Vagina (tissue), 2 donors: ENCODE measurements at regions not wholly inside any gene's neighbourhood (a gene's known extent, or its start where the extent isn't known, plus 50 kb on each side); places are given as distances from the start of the nearest gene placed in this dataset.

ENCODE experiments used
- DNase-seq, 2 donors: peaks; one replicate each; pipeline ENCODE4 v3.0.0-alpha.2; 2017; ENCODE audit errors: extremely low spot score in 2 of 2
- H3K27ac ChIP-seq: fragments of 200-600 bp; sonication (generic); one replicate; pipeline ENCODE4 v1.5.1; 2019
- H3K27me3 ChIP-seq: fragments of 200-600 bp; sonication (generic); one replicate; pipeline ENCODE4 v1.5.1; 2019
- H3K36me3 ChIP-seq, 2 donors: fragments of 200-600 bp; sonication (generic); one replicate each; pipeline ENCODE4 v1.5.1; 2017 to 2019
- H3K4me1 ChIP-seq: fragments of 200-600 bp; sonication (generic); one replicate; pipeline ENCODE4 v1.5.1; 2019
- H3K4me3 ChIP-seq, 2 donors: fragments of 200-600 bp; sonication (generic); 1 replicate in 1 of 2; 2 replicates in 1 of 2; pipeline ENCODE4 v1.5.1; 2016 to 2019
- H3K9me3 ChIP-seq: fragments of 200-600 bp; sonication (generic); one replicate; pipeline ENCODE4 v1.5.1; 2019
- CTCF ChIP-seq, 3 experiments: fragments of 450-650 bp in 2 of 3; fragments of 200-600 bp in 1 of 3; sonication (generic) in 1 of 3; IDR thresholded peaks; one replicate each; pipeline ENCODE4 v1.5.1; 2017 to 2019; ENCODE audit warnings: antibody characterized with exemption in 3 of 3, mild to moderate bottlenecking in 2 of 3, moderate library complexity in 2 of 3
- POLR2A ChIP-seq, 2 donors: fragments of 450-650 bp; IDR thresholded peaks; one replicate each; pipeline ENCODE4 v1.6.1; 2017; ENCODE audit warnings: antibody characterized with exemption in 2 of 2, mild to moderate bottlenecking in 2 of 2, moderate library complexity in 2 of 2
- POLR2AphosphoS5 ChIP-seq, 2 donors: sonication (generic); formaldehyde crosslinking; IDR thresholded peaks; one replicate each; pipeline ENCODE4 v1.9.0; 2017; ENCODE audit warnings: antibody characterized with exemption in 2 of 2, mild to moderate bottlenecking in 2 of 2, low read depth in 1 of 2; ENCODE audit not compliant: insufficient read depth in 1 of 2
- intact Hi-C: fragments of 100-400 bp; cut with DNase I; formaldehyde crosslinking; loops from one replicate; pipeline ENCODE4 v1.15.1; 2023

- TF ChIP-seq POLR2AphosphoS5 (IDR thresholded peaks at IDR 0.05; ENCODE audit: insufficient read depth in 1 of 2, low read depth in 1 of 2): no peak
- no peak for TF ChIP-seq POLR2A (IDR thresholded peaks at IDR 0.05)
- Histone ChIP-seq H3K36me3 (no peaks in the 10 kb centered on the region), H3K4me1 (no peaks in the 10 kb centered on the region), H3K4me3 (no peak overlapping the region), H3K27ac (no peak overlapping the region), H3K9me3 (no peaks in the 10 kb centered on the region), H3K27me3 (no peaks in the 10 kb centered on the region)
- no peak for DNase-seq
- intact Hi-C loops: no loop called here
Observed at GRCh38 chr2:7706791-7707190, 789.6 kb downstream of the RNF144A start.

GRCh38 chr2:7707723-7708122 is 790.5 kb downstream of the RNF144A start:
- no peak for DNase-seq
- TF ChIP-seq POLR2AphosphoS5 (IDR thresholded peaks at IDR 0.05; ENCODE audit: insufficient read depth in 1 of 2, low read depth in 1 of 2) (no peak), CTCF (IDR thresholded peaks at IDR 0.05) (no peak), POLR2A (IDR thresholded peaks at IDR 0.05) (no peak)
- intact Hi-C loops: no loop called here
- Histone ChIP-seq H3K36me3 (no peaks in the 10 kb centered on the region), H3K4me1 (no peaks in the 10 kb centered on the region), H3K27me3 (no peaks in the 10 kb centered on the region), H3K9me3 (no peaks in the 10 kb centered on the region), H3K4me3 (no peak overlapping the region), H3K27ac (no peak overlapping the region)

GRCh38 chr2:7709907-7710306 is 792.7 kb downstream of the RNF144A start:
- no peak for DNase-seq
- H3K9me3 ChIP-seq: no peaks in the 10 kb centered on the region
- no peak overlapping the region for H3K27ac ChIP-seq
- TF ChIP-seq CTCF (IDR thresholded peaks at IDR 0.05) (no peak), POLR2A (IDR thresholded peaks at IDR 0.05) (no peak), POLR2AphosphoS5 (IDR thresholded peaks at IDR 0.05; ENCODE audit: insufficient read depth in 1 of 2, low read depth in 1 of 2) (no peak)
- no peaks in the 10 kb centered on the region for H3K27me3 ChIP-seq
- no peaks in the 10 kb centered on the region for H3K4me1 ChIP-seq
- intact Hi-C loops: no loop called here
- no peak overlapping the region for H3K4me3 ChIP-seq
- no peaks in the 10 kb centered on the region for H3K36me3 ChIP-seq

GRCh38 chr2:7711167-7711566 is 794.0 kb downstream of the RNF144A start:
- H3K4me1 ChIP-seq: no peaks in the 10 kb centered on the region
- H3K4me3 ChIP-seq: no peak overlapping the region
- H3K36me3 ChIP-seq: no peaks in the 10 kb centered on the region
- no peak overlapping the region for H3K27ac ChIP-seq
- DNase-seq: no peak
- intact Hi-C loops: no loop called here
- H3K9me3 ChIP-seq: no peaks in the 10 kb centered on the region
- no peaks in the 10 kb centered on the region for H3K27me3 ChIP-seq
- TF ChIP-seq POLR2A (IDR thresholded peaks at IDR 0.05): no peak
- no peak for TF ChIP-seq CTCF (IDR thresholded peaks at IDR 0.05)
- no peak for TF ChIP-seq POLR2AphosphoS5 (IDR thresholded peaks at IDR 0.05; ENCODE audit: insufficient read depth in 1 of 2, low read depth in 1 of 2)

- H3K36me3 ChIP-seq: no peaks in the 10 kb centered on the region
- H3K9me3 ChIP-seq: no peaks in the 10 kb centered on the region
- no peak overlapping the region for H3K4me3 ChIP-seq
- DNase-seq: no peak
- TF ChIP-seq POLR2A (IDR thresholded peaks at IDR 0.05) (no peak), POLR2AphosphoS5 (IDR thresholded peaks at IDR 0.05; ENCODE audit: insufficient read depth in 1 of 2, low read depth in 1 of 2) (no peak), CTCF (IDR thresholded peaks at IDR 0.05) (no peak)
- H3K4me1 ChIP-seq: no peaks in the 10 kb centered on the region
- no peak overlapping the region for H3K27ac ChIP-seq
- intact Hi-C loops: loop anchor here (5.0 kb wide), 1 partner anchor 967 kb away; no protein-coding TSS in a partner anchor
- H3K27me3 ChIP-seq: no peaks in the 10 kb centered on the region
Observed at GRCh38 chr2:7719876-7720275, 802.7 kb downstream of the RNF144A start.
